CD4-positive, alpha-beta T cell (primary cell): ENCODE measurements at regions not wholly inside any gene's neighbourhood (a gene's known extent, or its start where the extent isn't known, plus 50 kb on each side); places are given as distances from the start of the nearest gene placed in this dataset.
A peak's percentile ranks its signal among the peaks of the same experiment; 100 is the strongest.

ENCODE experiments used
- ATAC-seq: fragments of 200-7000 bp; cut with Tn5 transposase; one replicate; pipeline ENCODE4 v1.10.0; 2022; ENCODE audit warnings: mild to moderate bottlenecking; ENCODE audit not compliant: poor library complexity
- CTCF ChIA-PET: fragments of 350-600 bp; sonication (Branson Sonifier 250); formaldehyde crosslinking; loops from one replicate; lab custom pipeline; 2021; ENCODE audit warnings: antibody characterized with exemption, inconsistent platforms; lab: Charles Lee
- POLR2A ChIA-PET: fragments of 350-600 bp; sonication (Branson Sonifier 250); formaldehyde crosslinking; loops from one replicate; lab custom pipeline; 2021; ENCODE audit warnings: antibody characterized with exemption, inconsistent platforms; lab: Charles Lee
- DNase-seq, 14 experiments: peaks; one replicate each; pipeline ENCODE4 v3.0.0-alpha.2; 2013 to 2020; ENCODE audit warnings: mixed read lengths in 2 of 14
- H3K27ac ChIP-seq, 2 donors: one replicate each; pipeline versions ENCODE4 v1.5.1 to v1.7.0; 2013; ENCODE audit warnings: low read length in 2 of 2, low read depth in 1 of 2, mild to moderate bottlenecking in 1 of 2
- H3K27me3 ChIP-seq, 2 experiments: 1 replicate in 1 of 2; 2 replicates in 1 of 2; pipeline versions ENCODE4 v1.6.1 to v1.7.0; 2013; ENCODE audit warnings: low read length in 2 of 2, control low read depth in 1 of 2, mild to moderate bottlenecking in 1 of 2, moderate library complexity in 1 of 2; ENCODE audit not compliant: insufficient read depth in 2 of 2, control insufficient read depth in 1 of 2
- H3K36me3 ChIP-seq: one replicate; pipeline ENCODE4 v1.6.1; 2013; ENCODE audit warnings: low read length, control low read depth; ENCODE audit not compliant: insufficient read depth
- H3K4me1 ChIP-seq: one replicate; pipeline ENCODE4 v1.6.1; 2013; ENCODE audit warnings: low read length, control low read depth; ENCODE audit not compliant: insufficient read depth
- H3K4me3 ChIP-seq: one replicate; pipeline ENCODE4 v1.5.1; 2013; ENCODE audit warnings: mild to moderate bottlenecking, low read length, moderate library complexity
- H3K9me3 ChIP-seq, 2 experiments: 1 replicate in 1 of 2; 2 replicates in 1 of 2; pipeline versions ENCODE4 v1.6.1 to v1.7.0; 2013; ENCODE audit warnings: low read length in 2 of 2, mild to moderate bottlenecking in 2 of 2, control low read depth in 1 of 2, moderate library complexity in 1 of 2; ENCODE audit not compliant: control insufficient read depth in 1 of 2, insufficient read depth in 1 of 2
- H3K27ac Mint-ChIP-seq: one replicate; pipeline ENCODE4 v1.8.0; 2020; ENCODE audit warnings: mixed read lengths
- H3K27me3 Mint-ChIP-seq: one replicate; pipeline ENCODE4 v1.8.0; 2021; ENCODE audit warnings: mixed read lengths
- H3K36me3 Mint-ChIP-seq: one replicate; pipeline ENCODE4 v1.8.0; 2021; ENCODE audit warnings: low read depth, mixed read lengths
- H3K4me1 Mint-ChIP-seq: one replicate; pipeline ENCODE4 v1.8.0; 2021; ENCODE audit warnings: low read depth, mixed read lengths
- H3K4me3 Mint-ChIP-seq: one replicate; pipeline ENCODE4 v1.8.0; 2020; ENCODE audit warnings: mild to moderate bottlenecking, mixed read lengths
- H3K9me3 Mint-ChIP-seq: one replicate; pipeline ENCODE4 v1.8.0; 2020; ENCODE audit warnings: mixed read lengths
- CTCF ChIP-seq: fragments of 200-600 bp; IDR thresholded peaks from one replicate; pipeline ENCODE4 v1.8.0; 2022; ENCODE audit warnings: antibody characterized with exemption, mild to moderate bottlenecking
- intact Hi-C, 2 experiments: fragments of 100-400 bp; cut with DNase I in 1 of 2; cut with micrococcal nuclease in 1 of 2; formaldehyde crosslinking; loops; one replicate each; pipeline versions ENCODE4 v1.15.1 to v1.9.0; 2023 to 2025; cut with DNase I, micrococcal nuclease

DNA sequence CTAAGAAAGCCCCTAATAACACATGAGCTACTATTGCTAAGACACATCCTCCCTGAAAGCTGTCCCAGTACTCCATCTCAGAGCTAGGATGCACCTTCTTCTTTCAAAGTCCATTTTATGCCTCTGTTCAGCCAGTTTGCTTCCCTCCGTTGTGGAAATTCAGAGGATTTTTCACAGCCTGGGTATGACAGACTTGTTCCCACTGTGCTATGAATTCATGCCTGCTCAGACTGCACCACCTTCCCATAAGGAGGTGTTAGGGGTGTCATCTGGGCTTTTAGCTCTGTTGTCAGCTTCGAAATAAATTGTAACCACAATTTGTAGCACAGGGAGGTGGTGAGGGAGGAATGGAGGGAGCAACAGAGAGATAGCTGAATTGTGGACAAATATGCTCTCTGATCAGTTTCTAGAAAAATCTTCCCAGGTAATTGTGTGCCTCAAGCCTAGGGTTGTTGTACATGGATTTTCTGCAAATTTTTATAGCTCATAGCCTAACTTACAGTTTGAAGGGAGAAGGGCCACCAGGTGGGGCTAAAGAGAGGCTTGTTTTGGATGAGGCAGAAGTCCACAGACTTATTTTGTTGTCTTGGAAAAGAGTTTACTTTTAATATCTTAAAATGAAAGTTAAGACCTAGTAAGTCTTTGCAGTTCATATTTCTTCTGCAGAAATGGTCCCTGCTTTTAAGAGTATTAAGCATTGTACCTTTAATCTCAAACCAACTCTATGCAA is 462.0 kb downstream of the PDCD6IP start:
- H3K4me3 ChIP-seq = no peak overlapping the region
- Mint-ChIP-seq H3K4me3 (no peak overlapping the region), H3K27ac (no peak overlapping the region), H3K36me3 (no peaks in the 10 kb centered on the region), H3K9me3 (no peaks in the 10 kb centered on the region), H3K4me1 (no peaks in the 10 kb centered on the region), H3K27me3 (no peaks in the 10 kb centered on the region)
- ATAC-seq = no peak
- intact Hi-C loops = no loop called here
- peaks cover 0 to 3% of the 10 kb centered on the region in 2 experiments for H3K27me3 ChIP-seq
- POLR2A ChIA-PET = no interaction called here
- CTCF ChIA-PET = interaction anchor here (0.9 kb wide), 1 partner anchor 23 kb away, joined by 3 read pairs; no protein-coding TSS in a partner anchor
- peak in 3 of 14 experiments; percentile 13 to 23 (median 17) for DNase-seq
- H3K36me3 ChIP-seq = no peaks in the 10 kb centered on the region
- no peak overlapping the region for H3K27ac ChIP-seq
- H3K9me3 ChIP-seq = no peaks in the 10 kb centered on the region
- peak; percentile 12 for TF ChIP-seq CTCF
- H3K4me1 ChIP-seq = no peaks in the 10 kb centered on the region

- ATAC-seq (no peak), DNase-seq (no peak)
- no peak for TF ChIP-seq CTCF
- Histone ChIP-seq H3K4me1 (no peaks in the 10 kb centered on the region), H3K9me3 (no peaks in the 10 kb centered on the region), H3K27ac (no peak overlapping the region), H3K4me3 (no peak overlapping the region), H3K27me3 (peaks cover 0 to 3% of the 10 kb centered on the region in 2 experiments), H3K36me3 (no peaks in the 10 kb centered on the region)
- intact Hi-C loops = no loop called here
- Mint-ChIP-seq H3K4me1 (no peaks in the 10 kb centered on the region), H3K36me3 (no peaks in the 10 kb centered on the region), H3K27ac (no peak overlapping the region), H3K4me3 (no peak overlapping the region), H3K9me3 (no peaks in the 10 kb centered on the region), H3K27me3 (no peaks in the 10 kb centered on the region)
- ChIA-PET CTCF (no interaction called here), POLR2A (no interaction called here)
Measured at GRCh38 chr3:34261001-34261385, 462.6 kb downstream of the PDCD6IP start.

- POLR2A ChIA-PET = no interaction called here
- no peak for DNase-seq
- CTCF ChIA-PET = no interaction called here
- Mint-ChIP-seq H3K27ac (no peak overlapping the region), H3K9me3 (no peaks in the 10 kb centered on the region), H3K4me3 (no peak overlapping the region), H3K36me3 (no peaks in the 10 kb centered on the region), H3K4me1 (no peaks in the 10 kb centered on the region), H3K27me3 (no peaks in the 10 kb centered on the region)
- Histone ChIP-seq H3K27ac (no peak overlapping the region), H3K4me3 (no peak overlapping the region), H3K27me3 (peaks cover 0 to 5% of the 10 kb centered on the region in 2 experiments), H3K36me3 (no peaks in the 10 kb centered on the region), H3K4me1 (no peaks in the 10 kb centered on the region), H3K9me3 (no peaks in the 10 kb centered on the region)
- intact Hi-C loops = no loop called here
- ATAC-seq = no peak
- TF ChIP-seq CTCF = no peak
Measured at GRCh38 chr3:34263101-34263621, 464.7 kb downstream of the PDCD6IP start.
